Panc1 (cell line): ENCODE measurements at regions not wholly inside any gene's neighbourhood (a gene's known extent, or its start where the extent isn't known, plus 50 kb on each side); places are given as distances from the start of the nearest gene placed in this dataset.

Source experiments
- ATAC-seq: fragments of 200-7000 bp; cut with Tn5 transposase; 2 replicates; pipeline ENCODE4 v1.9.1; 2020; ENCODE audit warnings: mild to moderate bottlenecking, moderate library complexity
- BruUV-seq: library from RNA; stranded (reverse); fragments of 400-500 nt; replicated peaks from 2 replicates; lab custom pipeline; 2021; lab: Mats Ljungman, UMichigan
- CTCF ChIA-PET: fragments of 300-600 bp; sonication (Branson Sonifier 250); formaldehyde crosslinking; loops from one replicate; lab custom pipeline; 2022; ENCODE audit warnings: antibody characterized with exemption; lab: Charles Lee
- POLR2A ChIA-PET: fragments of 300-600 bp; sonication (Branson Sonifier 250); formaldehyde crosslinking; loops from one replicate; lab custom pipeline; 2022; ENCODE audit warnings: antibody characterized with exemption; lab: Charles Lee
- DNase-seq: peaks from one replicate; pipeline ENCODE4 v3.0.0-alpha.2; 2010; ENCODE audit warnings: low read depth, low spot score
- H3K27ac ChIP-seq: 2 replicates; pipeline ENCODE4 v1.5.1; 2011; ENCODE audit warnings: mild to moderate bottlenecking, low read length, inconsistent platforms
- H3K27me3 ChIP-seq: fragments of 200-500 bp; sonication (Bioruptor generic); 2 replicates; pipeline ENCODE4 v1.6.0; 2014; ENCODE audit warnings: low read length, inconsistent platforms; ENCODE audit not compliant: control insufficient read depth, insufficient read depth
- H3K36me3 ChIP-seq: fragments of 200-500 bp; sonication (Bioruptor generic); 2 replicates; pipeline ENCODE4 v1.5.1; 2014; ENCODE audit warnings: inconsistent platforms, mild to moderate bottlenecking, low read length, moderate library complexity; ENCODE audit not compliant: control insufficient read depth, insufficient read depth
- H3K4me1 ChIP-seq: 2 replicates; pipeline ENCODE4 v1.5.1; 2011; ENCODE audit warnings: inconsistent platforms, mild to moderate bottlenecking, low read length, moderate library complexity; ENCODE audit not compliant: control insufficient read depth, insufficient read depth
- H3K4me3 ChIP-seq, 2 experiments: 2 replicates each; pipeline ENCODE4 v1.5.1; 2011 to 2012; ENCODE audit warnings: low read depth in 2 of 2, low read length in 2 of 2, mild to moderate bottlenecking in 2 of 2, inconsistent platforms in 1 of 2, moderate library complexity in 1 of 2
- H3K9me3 ChIP-seq: fragments of 200-500 bp; sonication (Bioruptor generic); 2 replicates; pipeline ENCODE4 v1.5.1; 2014; ENCODE audit warnings: low read depth, mild to moderate bottlenecking, inconsistent platforms, low read length, moderate library complexity; ENCODE audit not compliant: control insufficient read depth, insufficient read depth
- POLR2AphosphoS5 ChIP-seq: IDR thresholded peaks from 2 replicates; pipeline ENCODE4 v1.6.1; 2012; ENCODE audit warnings: mild to moderate bottlenecking, low read depth, low read length, moderate library complexity
- SIN3A ChIP-seq: IDR thresholded peaks from 2 replicates; pipeline ENCODE4 v1.6.1; 2012; ENCODE audit warnings: low read depth, mild to moderate bottlenecking, low read length, moderate library complexity, borderline replicate concordance; ENCODE audit not compliant: insufficient read depth
- TCF7L2 ChIP-seq: IDR thresholded peaks from 2 replicates; pipeline ENCODE4 v1.6.1; 2011; ENCODE audit warnings: mild to moderate bottlenecking, low read depth, low read length, inconsistent platforms
- in situ Hi-C: cut with HindIII; loops from 2 replicates; pipeline ENCODE4 v1.10.0; 2016; ENCODE audit warnings: low sequenced_read_pairs, low pct_unique_long_range_greater_than_20kb
- intact Hi-C: fragments of 100-400 bp; cut with micrococcal nuclease; formaldehyde crosslinking; loops from one replicate; pipeline ENCODE4 v1.10.0; 2022; ENCODE audit not compliant: unreplicated experiment
- TF ChIP-seq, protein P1 (sequence below): fragments of 450-650 bp; IDR thresholded peaks from 2 replicates; pipeline ENCODE4 v1.5.1; 2017; ENCODE audit warnings: mild to moderate bottlenecking
- TF ChIP-seq, protein P2 (sequence below), 2 experiments: IDR thresholded peaks; 2 replicates each; pipeline ENCODE4 v1.6.1; 2011 to 2012; ENCODE audit warnings: low read depth in 2 of 2, control low read depth in 1 of 2, low read length in 1 of 2, mild to moderate bottlenecking in 1 of 2, moderate library complexity in 1 of 2; ENCODE audit not compliant: insufficient read depth in 1 of 2

- no TSS peak for BruUV-seq
- intact Hi-C loops (no loop called here), in situ Hi-C loops (no loop called here)
- Histone ChIP-seq H3K36me3 (no peaks in the 10 kb centered on the region), H3K4me1 (no peaks in the 10 kb centered on the region), H3K27ac (no peak overlapping the region), H3K9me3 (no peaks in the 10 kb centered on the region), H3K27me3 (no peaks in the 10 kb centered on the region), H3K4me3 (no peak overlapping the region)
- no peak for TF ChIP-seq POLR2AphosphoS5
- TF ChIP-seq, protein P1, sequence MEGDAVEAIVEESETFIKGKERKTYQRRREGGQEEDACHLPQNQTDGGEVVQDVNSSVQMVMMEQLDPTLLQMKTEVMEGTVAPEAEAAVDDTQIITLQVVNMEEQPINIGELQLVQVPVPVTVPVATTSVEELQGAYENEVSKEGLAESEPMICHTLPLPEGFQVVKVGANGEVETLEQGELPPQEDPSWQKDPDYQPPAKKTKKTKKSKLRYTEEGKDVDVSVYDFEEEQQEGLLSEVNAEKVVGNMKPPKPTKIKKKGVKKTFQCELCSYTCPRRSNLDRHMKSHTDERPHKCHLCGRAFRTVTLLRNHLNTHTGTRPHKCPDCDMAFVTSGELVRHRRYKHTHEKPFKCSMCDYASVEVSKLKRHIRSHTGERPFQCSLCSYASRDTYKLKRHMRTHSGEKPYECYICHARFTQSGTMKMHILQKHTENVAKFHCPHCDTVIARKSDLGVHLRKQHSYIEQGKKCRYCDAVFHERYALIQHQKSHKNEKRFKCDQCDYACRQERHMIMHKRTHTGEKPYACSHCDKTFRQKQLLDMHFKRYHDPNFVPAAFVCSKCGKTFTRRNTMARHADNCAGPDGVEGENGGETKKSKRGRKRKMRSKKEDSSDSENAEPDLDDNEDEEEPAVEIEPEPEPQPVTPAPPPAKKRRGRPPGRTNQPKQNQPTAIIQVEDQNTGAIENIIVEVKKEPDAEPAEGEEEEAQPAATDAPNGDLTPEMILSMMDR, result no peak
- TF ChIP-seq TCF7L2, result no peak
- TF ChIP-seq, protein P2, sequence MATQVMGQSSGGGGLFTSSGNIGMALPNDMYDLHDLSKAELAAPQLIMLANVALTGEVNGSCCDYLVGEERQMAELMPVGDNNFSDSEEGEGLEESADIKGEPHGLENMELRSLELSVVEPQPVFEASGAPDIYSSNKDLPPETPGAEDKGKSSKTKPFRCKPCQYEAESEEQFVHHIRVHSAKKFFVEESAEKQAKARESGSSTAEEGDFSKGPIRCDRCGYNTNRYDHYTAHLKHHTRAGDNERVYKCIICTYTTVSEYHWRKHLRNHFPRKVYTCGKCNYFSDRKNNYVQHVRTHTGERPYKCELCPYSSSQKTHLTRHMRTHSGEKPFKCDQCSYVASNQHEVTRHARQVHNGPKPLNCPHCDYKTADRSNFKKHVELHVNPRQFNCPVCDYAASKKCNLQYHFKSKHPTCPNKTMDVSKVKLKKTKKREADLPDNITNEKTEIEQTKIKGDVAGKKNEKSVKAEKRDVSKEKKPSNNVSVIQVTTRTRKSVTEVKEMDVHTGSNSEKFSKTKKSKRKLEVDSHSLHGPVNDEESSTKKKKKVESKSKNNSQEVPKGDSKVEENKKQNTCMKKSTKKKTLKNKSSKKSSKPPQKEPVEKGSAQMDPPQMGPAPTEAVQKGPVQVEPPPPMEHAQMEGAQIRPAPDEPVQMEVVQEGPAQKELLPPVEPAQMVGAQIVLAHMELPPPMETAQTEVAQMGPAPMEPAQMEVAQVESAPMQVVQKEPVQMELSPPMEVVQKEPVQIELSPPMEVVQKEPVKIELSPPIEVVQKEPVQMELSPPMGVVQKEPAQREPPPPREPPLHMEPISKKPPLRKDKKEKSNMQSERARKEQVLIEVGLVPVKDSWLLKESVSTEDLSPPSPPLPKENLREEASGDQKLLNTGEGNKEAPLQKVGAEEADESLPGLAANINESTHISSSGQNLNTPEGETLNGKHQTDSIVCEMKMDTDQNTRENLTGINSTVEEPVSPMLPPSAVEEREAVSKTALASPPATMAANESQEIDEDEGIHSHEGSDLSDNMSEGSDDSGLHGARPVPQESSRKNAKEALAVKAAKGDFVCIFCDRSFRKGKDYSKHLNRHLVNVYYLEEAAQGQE (IDR thresholded peaks at IDR 0.05; ENCODE audit: insufficient read depth in 1 of 2, low read depth in 2 of 2, low read length in 1 of 2), result no peak
- no peak for TF ChIP-seq SIN3A
- CTCF ChIA-PET, result no interaction called here
- DNase-seq, result no peak
- ATAC-seq, result no peak
- POLR2A ChIA-PET, result no interaction called here
Observed at GRCh38 chr7:114051871-114052331, 133.1 kb upstream of the PPP1R3A start.

DNA sequence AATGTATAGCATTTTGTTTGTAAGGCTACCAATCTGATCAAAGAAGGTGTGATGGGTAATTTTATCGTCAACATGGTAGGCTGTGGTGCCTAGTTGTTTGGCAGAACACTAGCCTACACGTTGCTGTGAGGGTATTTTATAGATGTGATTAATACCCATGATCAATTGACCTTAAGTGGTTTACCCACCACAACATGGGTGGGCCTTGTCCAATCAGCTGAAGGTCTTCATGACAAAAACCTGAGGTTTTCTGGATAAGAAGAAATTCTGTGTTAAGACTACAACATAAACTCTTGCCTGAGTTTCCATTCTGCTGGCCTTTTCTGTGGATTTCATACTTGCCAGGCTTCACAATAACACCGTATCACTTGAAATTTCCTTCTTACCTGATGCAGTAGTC is 131.8 kb upstream of the PPP1R3A start:
- no TSS peak for BruUV-seq
- CTCF ChIA-PET, result interaction anchor here (0.7 kb wide), 1 partner anchor 112 kb away, joined by 9 read pairs; no protein-coding TSS in a partner anchor
- no peaks in the 10 kb centered on the region for H3K36me3 ChIP-seq
- intact Hi-C loops, result no loop called here
- no peaks in the 10 kb centered on the region for H3K4me1 ChIP-seq
- TF ChIP-seq, protein P1, result no peak
- TF ChIP-seq TCF7L2, result no peak
- TF ChIP-seq SIN3A, result no peak
- TF ChIP-seq POLR2AphosphoS5, result no peak
- no peaks in the 10 kb centered on the region for H3K9me3 ChIP-seq
- DNase-seq (no peak), ATAC-seq (no peak)
- in situ Hi-C loops, result no loop called here
- no peak overlapping the region for H3K27ac ChIP-seq
- H3K27me3 ChIP-seq, result no peaks in the 10 kb centered on the region
- no peak overlapping the region for H3K4me3 ChIP-seq
- POLR2A ChIA-PET, result no interaction called here
